ENCODE measurements at regions not wholly inside any gene's neighbourhood (a gene's known extent, or its start where the extent isn't known, plus 50 kb on each side); places are given as distances from the start of the nearest gene placed in this dataset.
"Not testable (repeated sequence)": the region's sequence is repeated elsewhere in the genome, so short reads cannot be mapped to it uniquely, and the experiment has no call there.

- peak; percentile 24 for DNase-seq (ENCODE audit: low read depth)
- no peak overlapping the region for H3K4me3 ChIP-seq (ENCODE audit: control insufficient read depth, low read depth, low read length)
- TF ChIP-seq, protein P1, sequence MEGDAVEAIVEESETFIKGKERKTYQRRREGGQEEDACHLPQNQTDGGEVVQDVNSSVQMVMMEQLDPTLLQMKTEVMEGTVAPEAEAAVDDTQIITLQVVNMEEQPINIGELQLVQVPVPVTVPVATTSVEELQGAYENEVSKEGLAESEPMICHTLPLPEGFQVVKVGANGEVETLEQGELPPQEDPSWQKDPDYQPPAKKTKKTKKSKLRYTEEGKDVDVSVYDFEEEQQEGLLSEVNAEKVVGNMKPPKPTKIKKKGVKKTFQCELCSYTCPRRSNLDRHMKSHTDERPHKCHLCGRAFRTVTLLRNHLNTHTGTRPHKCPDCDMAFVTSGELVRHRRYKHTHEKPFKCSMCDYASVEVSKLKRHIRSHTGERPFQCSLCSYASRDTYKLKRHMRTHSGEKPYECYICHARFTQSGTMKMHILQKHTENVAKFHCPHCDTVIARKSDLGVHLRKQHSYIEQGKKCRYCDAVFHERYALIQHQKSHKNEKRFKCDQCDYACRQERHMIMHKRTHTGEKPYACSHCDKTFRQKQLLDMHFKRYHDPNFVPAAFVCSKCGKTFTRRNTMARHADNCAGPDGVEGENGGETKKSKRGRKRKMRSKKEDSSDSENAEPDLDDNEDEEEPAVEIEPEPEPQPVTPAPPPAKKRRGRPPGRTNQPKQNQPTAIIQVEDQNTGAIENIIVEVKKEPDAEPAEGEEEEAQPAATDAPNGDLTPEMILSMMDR (conservative IDR thresholded peaks at IDR 0.05; ENCODE audit: control insufficient read depth, insufficient read depth, low read depth, low read length) = no peak
Measured at GRCh38 chr16:65314627-65315008, 192.8 kb upstream of the CDH11 start.

DNA sequence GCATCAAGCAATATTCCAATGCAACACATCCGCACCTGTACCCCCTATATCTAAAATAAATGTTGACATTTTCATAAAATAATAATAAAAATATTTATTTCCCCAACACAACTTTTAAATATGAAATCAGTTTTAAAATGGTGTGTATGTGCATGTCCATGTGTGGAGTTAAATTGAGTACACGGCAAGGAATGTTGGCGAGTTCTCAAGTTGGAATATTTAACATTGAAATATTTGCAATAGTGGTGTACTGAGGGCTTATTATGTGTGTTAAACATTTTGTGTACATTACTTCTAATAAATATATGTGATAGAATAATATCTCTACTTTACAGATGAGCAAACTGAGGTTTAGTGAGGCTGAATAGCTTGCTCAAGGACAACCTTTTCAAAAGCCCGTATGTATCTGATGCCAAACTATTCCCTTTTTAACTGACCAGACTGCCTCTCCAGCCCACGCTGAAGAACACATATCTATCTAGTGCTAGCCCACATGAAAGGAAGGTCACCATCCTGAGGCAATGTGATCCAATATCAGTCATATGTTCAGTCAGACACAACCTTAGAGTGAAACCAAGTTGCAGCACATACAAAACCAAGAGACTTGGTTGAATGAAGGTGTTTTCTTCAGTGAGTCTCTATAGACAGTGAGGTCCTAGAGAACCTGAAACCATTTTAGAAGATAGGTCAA, 192.2 kb upstream of the CDH11 start:
- TF ChIP-seq, protein P1 (conservative IDR thresholded peaks at IDR 0.05; ENCODE audit: control insufficient read depth, insufficient read depth, low read depth, low read length) = no peak
- peak; percentile 9 for DNase-seq (ENCODE audit: low read depth)

GRCh38 chr16:65312795-65313194, 190.9 kb upstream of the CDH11 start:
- DNase-seq (ENCODE audit: low read depth) = peak; percentile 48
- TF ChIP-seq, protein P1 (conservative IDR thresholded peaks at IDR 0.05; ENCODE audit: control insufficient read depth, insufficient read depth, low read depth, low read length) = no peak
- no peak overlapping the region for H3K4me3 ChIP-seq (ENCODE audit: control insufficient read depth, low read depth, low read length)

More for the DNA sequence above, 192.2 kb upstream of the CDH11 start:
- H3K4me3 ChIP-seq (ENCODE audit: control insufficient read depth, low read depth, low read length) = no peak overlapping the region

- TF ChIP-seq, protein P1 (conservative IDR thresholded peaks at IDR 0.05; ENCODE audit: control insufficient read depth, insufficient read depth, low read depth, low read length) = no peak
- H3K4me3 ChIP-seq (ENCODE audit: control insufficient read depth, low read depth, low read length) = no peak overlapping the region
- DNase-seq (ENCODE audit: low read depth) = peak; percentile 36
Measured at GRCh38 chr16:65312071-65312470, 190.2 kb upstream of the CDH11 start.

DNA sequence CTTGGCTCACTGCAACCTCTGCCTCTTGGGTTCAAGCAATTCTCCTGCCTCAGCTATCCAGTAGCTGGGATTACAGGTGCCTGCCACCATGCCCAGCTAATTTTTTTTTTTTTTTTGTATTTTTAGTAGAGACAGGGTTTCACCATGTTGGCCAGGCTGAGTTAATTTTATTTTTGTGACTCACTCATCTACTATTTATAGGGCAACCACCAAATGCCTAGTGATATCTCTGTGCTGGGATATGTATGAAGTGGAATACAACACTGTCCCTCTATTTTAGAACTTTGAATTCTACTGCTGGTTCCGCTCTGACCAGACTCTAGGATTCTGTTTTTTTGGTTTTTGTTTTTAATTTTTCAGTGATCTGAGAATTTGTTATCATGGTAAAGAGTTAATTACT, 188.6 kb upstream of the CDH11 start:
- H3K4me3 ChIP-seq (ENCODE audit: control insufficient read depth, low read depth, low read length) = not testable (repeated sequence)
- DNase-seq (ENCODE audit: low read depth) = peak; percentile 17

GRCh38 chr16:65309354-65309753, 187.5 kb upstream of the CDH11 start:
- DNase-seq (ENCODE audit: low read depth) = no peak
- TF ChIP-seq, protein P1 (conservative IDR thresholded peaks at IDR 0.05; ENCODE audit: control insufficient read depth, insufficient read depth, low read depth, low read length) = no peak
- H3K4me3 ChIP-seq (ENCODE audit: control insufficient read depth, low read depth, low read length) = no peak overlapping the region

DNA sequence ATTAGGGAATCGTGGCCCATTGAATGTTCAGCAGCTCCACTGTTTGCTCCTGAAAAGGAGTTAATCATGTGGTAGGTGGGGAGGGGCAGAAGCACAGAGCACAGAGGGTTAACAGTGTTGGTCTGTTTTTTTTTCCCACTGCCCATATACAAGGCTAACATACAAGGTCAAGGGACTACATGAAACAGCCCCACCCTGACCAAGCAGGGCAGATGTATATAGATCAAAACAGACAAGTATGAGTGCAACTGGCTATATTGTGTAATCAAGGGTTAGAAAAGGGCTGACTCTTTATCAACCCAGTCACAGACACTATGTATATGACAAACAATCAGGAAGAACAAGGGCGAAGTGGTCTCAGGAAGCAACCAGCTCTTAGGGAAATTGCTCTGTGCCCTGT, 186.6 kb upstream of the CDH11 start:
- H3K4me3 ChIP-seq (ENCODE audit: control insufficient read depth, low read depth, low read length) = no peak overlapping the region
- TF ChIP-seq, protein P1 (conservative IDR thresholded peaks at IDR 0.05; ENCODE audit: control insufficient read depth, insufficient read depth, low read depth, low read length) = no peak
- no peak for DNase-seq (ENCODE audit: low read depth)

Data from fibroblast of mammary gland (primary cell).